Neuronal stem cell (in vitro differentiated cells): ENCODE measurements at regions not wholly inside any gene's neighbourhood (a gene's known extent, or its start where the extent isn't known, plus 50 kb on each side); places are given as distances from the start of the nearest gene placed in this dataset.

Source experiments
- DNase-seq: peaks from one replicate; pipeline ENCODE4 v3.0.0-alpha.2; 2013; ENCODE audit warnings: low spot score
- H2AFZ ChIP-seq: one replicate; pipeline ENCODE4 v1.6.1; 2013; ENCODE audit warnings: mild to moderate bottlenecking, low read length, inconsistent platforms
- H2AK5ac ChIP-seq: 2 replicates; pipeline ENCODE4 v1.6.1; 2013; ENCODE audit warnings: low read depth, mild to moderate bottlenecking, inconsistent platforms, low read length, moderate library complexity, mixed read lengths
- H2BK120ac ChIP-seq: 2 replicates; pipeline ENCODE4 v1.6.1; 2013; ENCODE audit warnings: low read depth, mild to moderate bottlenecking, inconsistent platforms, low read length, moderate library complexity, mixed read lengths
- H2BK12ac ChIP-seq: one replicate; pipeline ENCODE4 v1.6.1; 2013; ENCODE audit warnings: low read length, inconsistent platforms
- H2BK15ac ChIP-seq: 2 replicates; pipeline ENCODE4 v1.6.1; 2013; ENCODE audit warnings: mild to moderate bottlenecking, low read length, inconsistent platforms, mixed read lengths
- H2BK5ac ChIP-seq: one replicate; pipeline ENCODE4 v1.6.1; 2013; ENCODE audit warnings: inconsistent platforms, mild to moderate bottlenecking, low read length, moderate library complexity
- H3K14ac ChIP-seq: one replicate; pipeline ENCODE4 v1.6.1; 2013; ENCODE audit warnings: low read length, inconsistent platforms
- H3K18ac ChIP-seq: 2 replicates; pipeline ENCODE4 v1.6.1; 2013; ENCODE audit warnings: low read length, inconsistent platforms
- H3K23ac ChIP-seq: 2 replicates; pipeline ENCODE4 v1.6.1; 2013; ENCODE audit warnings: low read depth, mild to moderate bottlenecking, mixed read lengths, low read length, inconsistent platforms; ENCODE audit not compliant: poor library complexity
- H3K27ac ChIP-seq: replicated peaks from 3 replicates; pipeline ENCODE4 v1.5.1; 2013; ENCODE audit warnings: low read length, inconsistent platforms
- H3K27me3 ChIP-seq, 3 experiments: 2 replicates each; pipeline ENCODE4 v1.6.1; 2013; ENCODE audit warnings: low read length in 3 of 3, mild to moderate bottlenecking in 2 of 3, inconsistent platforms in 1 of 3, low read depth in 1 of 3, mixed read lengths in 1 of 3, moderate library complexity in 1 of 3; ENCODE audit not compliant: control insufficient read depth in 3 of 3, insufficient read depth in 3 of 3
- H3K36me3 ChIP-seq, 2 donors: replicated peaks in 1 of 2; 2 replicates each; pipeline ENCODE4 v1.6.1; 2013; ENCODE audit warnings: low read length in 2 of 2; ENCODE audit not compliant: control insufficient read depth in 2 of 2, insufficient read depth in 2 of 2
- H3K4ac ChIP-seq: 2 replicates; pipeline ENCODE4 v1.6.1; 2013; ENCODE audit warnings: inconsistent platforms, mild to moderate bottlenecking, low read length, moderate library complexity
- H3K4me1 ChIP-seq, 2 donors: 1 replicate in 1 of 2; 2 replicates in 1 of 2; pipeline ENCODE4 v1.6.1; 2013; ENCODE audit warnings: low read length in 2 of 2, low read depth in 1 of 2; ENCODE audit not compliant: control insufficient read depth in 2 of 2, insufficient read depth in 1 of 2
- H3K4me2 ChIP-seq: one replicate; pipeline ENCODE4 v1.6.1; 2013; ENCODE audit warnings: mild to moderate bottlenecking, low read length, inconsistent platforms; ENCODE audit not compliant: insufficient read depth, poor library complexity, severe bottlenecking
- H3K4me3 ChIP-seq, 2 donors: 2 replicates each; pipeline ENCODE4 v1.5.1; 2013; ENCODE audit warnings: low read length in 2 of 2, mild to moderate bottlenecking in 2 of 2, inconsistent platforms in 1 of 2, moderate library complexity in 1 of 2
- H3K79me1 ChIP-seq: one replicate; pipeline ENCODE4 v1.6.1; 2013; ENCODE audit warnings: low read depth, mild to moderate bottlenecking, inconsistent platforms, low read length, moderate library complexity
- H3K9ac ChIP-seq: one replicate; pipeline ENCODE4 v1.6.1; 2013; ENCODE audit warnings: mild to moderate bottlenecking, low read depth, low read length, inconsistent platforms; ENCODE audit not compliant: poor library complexity
- H3K9me3 ChIP-seq, 2 donors: replicated peaks in 1 of 2; 2 replicates each; pipeline versions ENCODE3 to v1.6.1; 2013; ENCODE audit warnings: low read length in 2 of 2, mild to moderate bottlenecking in 2 of 2, inconsistent platforms in 1 of 2, low read depth in 1 of 2, mixed read lengths in 1 of 2, moderate library complexity in 1 of 2; ENCODE audit not compliant: control insufficient read depth in 2 of 2, insufficient read depth in 1 of 2
- H4K8ac ChIP-seq: one replicate; pipeline ENCODE4 v1.6.1; 2013; ENCODE audit warnings: low read depth, mild to moderate bottlenecking, inconsistent platforms, low read length, moderate library complexity
- H4K91ac ChIP-seq: one replicate; pipeline ENCODE4 v1.6.1; 2013; ENCODE audit warnings: low read length, low read depth, mild to moderate bottlenecking, inconsistent platforms; ENCODE audit not compliant: poor library complexity
- WGBS, 2 donors: extraction: QIAGEN DNeasy Blood & Tissue Kit; methylation state at CpG; one replicate each; pipeline ENCODE4 v1.1.7; 2013; ENCODE audit warnings: missing lambda C conversion rate in 2 of 2, mixed read lengths in 1 of 2; ENCODE audit not compliant: insufficient read length in 2 of 2, insufficient replicate concordance in 1 of 2; ENCODE audit errors: extremely low coverage in 2 of 2; 5-methylcytosine and 5-hydroxymethylcytosine counted together

- no peaks in the 10 kb centered on the region for H3K36me3 ChIP-seq
- H2BK120ac ChIP-seq: no peak overlapping the region
- no peak overlapping the region for H3K14ac ChIP-seq
- no peak overlapping the region for H2BK12ac ChIP-seq
- no peak overlapping the region for H3K23ac ChIP-seq
- no peak overlapping the region for H2BK5ac ChIP-seq
- H3K4ac ChIP-seq: no peak overlapping the region
- no peak overlapping the region for H3K4me2 ChIP-seq
- H3K79me1 ChIP-seq: no peaks in the 10 kb centered on the region
- no peak overlapping the region for H2AK5ac ChIP-seq
- no peak overlapping the region for H4K8ac ChIP-seq
- H2BK15ac ChIP-seq: no peak overlapping the region
- H3K4me1 ChIP-seq: no peaks in the 10 kb centered on the region
- H4K91ac ChIP-seq: no peak overlapping the region
- no peaks in the 10 kb centered on the region for H3K9me3 ChIP-seq
- H2AFZ ChIP-seq: no peak overlapping the region
- no CpG with 5 or more reads among the region's 2 CpGs for WGBS, 2 donors
- H3K4me3 ChIP-seq: no peak overlapping the region
- no peak overlapping the region for H3K27ac ChIP-seq
- no peak overlapping the region for H3K18ac ChIP-seq
- DNase-seq: no peak
- no peak overlapping the region for H3K9ac ChIP-seq
- no peaks in the 10 kb centered on the region for H3K27me3 ChIP-seq
Observed at GRCh38 chr2:104200533-104201168, 653.3 kb upstream of the POU3F3 start.

GRCh38 chr2:104213758-104214157 lies 640.2 kb upstream of the POU3F3 start:
- peak overlapping the region; percentile 71 for H2AFZ ChIP-seq
- no peak overlapping the region for H2BK15ac ChIP-seq
- no peaks in the 10 kb centered on the region for H3K79me1 ChIP-seq
- no peak overlapping the region for H3K9ac ChIP-seq
- peak; percentile 5 for DNase-seq
- H3K4me3 ChIP-seq: no peak overlapping the region
- H2BK120ac ChIP-seq: no peak overlapping the region
- no CpG with 5 or more reads among the region's 8 CpGs for WGBS, 2 donors
- H2BK12ac ChIP-seq: no peak overlapping the region
- H3K23ac ChIP-seq: no peak overlapping the region
- no peaks in the 10 kb centered on the region for H3K27me3 ChIP-seq
- H3K14ac ChIP-seq: no peak overlapping the region
- H3K4ac ChIP-seq: no peak overlapping the region
- peaks cover 14 to 18% of the 10 kb centered on the region in 2 donors for H3K4me1 ChIP-seq
- no peak overlapping the region for H2AK5ac ChIP-seq
- H3K9me3 ChIP-seq: no peaks in the 10 kb centered on the region
- no peak overlapping the region for H2BK5ac ChIP-seq
- H4K91ac ChIP-seq: no peak overlapping the region
- no peak overlapping the region for H3K4me2 ChIP-seq
- no peak overlapping the region for H3K18ac ChIP-seq
- no peak overlapping the region for H4K8ac ChIP-seq
- no peaks in the 10 kb centered on the region for H3K36me3 ChIP-seq
- H3K27ac ChIP-seq: no peak overlapping the region

GRCh38 chr2:104215269-104216161 lies 638.4 kb upstream of the POU3F3 start:
- Histone ChIP-seq H2BK12ac (no peak overlapping the region), H2BK120ac (no peak overlapping the region), H3K18ac (peak overlapping the region; percentile 46), H2BK15ac (no peak overlapping the region), H3K4ac (no peak overlapping the region), H3K27me3 (no peaks in the 10 kb centered on the region), H3K4me2 (no peak overlapping the region), H2AK5ac (no peak overlapping the region), H4K91ac (no peak overlapping the region), H3K4me3 (no peak overlapping the region), H2BK5ac (no peak overlapping the region), H3K36me3 (no peaks in the 10 kb centered on the region), H2AFZ (peak overlapping the region; percentile 69), H3K79me1 (no peaks in the 10 kb centered on the region), H3K9ac (no peak overlapping the region), H3K9me3 (no peaks in the 10 kb centered on the region), H3K14ac (no peak overlapping the region), H3K27ac (no peak overlapping the region), H4K8ac (no peak overlapping the region), H3K23ac (no peak overlapping the region), H3K4me1 (peaks cover 14 to 18% of the 10 kb centered on the region in 2 donors)
- DNase-seq: no peak
- no CpG with 5 or more reads among the region's 14 CpGs for WGBS, 2 donors

GRCh38 chr2:104233591-104233990 lies 620.3 kb upstream of the POU3F3 start:
- H3K36me3 ChIP-seq: no peaks in the 10 kb centered on the region

More at GRCh38 chr2:104233591-104233990, 620.3 kb upstream of the POU3F3 start:
- Histone ChIP-seq H2AFZ (no peak overlapping the region), H3K4me1 (no peaks in the 10 kb centered on the region), H3K9ac (no peak overlapping the region), H2BK120ac (no peak overlapping the region), H3K18ac (no peak overlapping the region), H3K4me2 (no peak overlapping the region), H3K79me1 (no peaks in the 10 kb centered on the region), H3K23ac (no peak overlapping the region), H3K4ac (no peak overlapping the region), H2AK5ac (no peak overlapping the region), H3K27me3 (no peaks in the 10 kb centered on the region), H3K14ac (no peak overlapping the region), H3K27ac (no peak overlapping the region), H4K8ac (no peak overlapping the region), H3K4me3 (no peak overlapping the region), H2BK12ac (no peak overlapping the region), H2BK15ac (no peak overlapping the region), H4K91ac (no peak overlapping the region), H3K9me3 (no peaks in the 10 kb centered on the region), H2BK5ac (no peak overlapping the region)
- whole genome bisulfite sequencing, 2 donors: no CpG with 5 or more reads among the region's 1 CpG
- DNase-seq: no peak
